Tibial artery (tissue), 4 donors: ENCODE measurements at regions not wholly inside any gene's neighbourhood (a gene's known extent, or its start where the extent isn't known, plus 50 kb on each side); places are given as distances from the start of the nearest gene placed in this dataset.

Experiments used
- DNase-seq, 2 donors: peaks; one replicate each; pipeline ENCODE4 v3.0.0-alpha.2; 2019
- H3K27ac ChIP-seq, 2 donors: fragments of 200-600 bp; sonication (generic) in 1 of 2; 1 replicate in 1 of 2; 2 replicates in 1 of 2; pipeline ENCODE4 v1.5.1; 2018 to 2019; ENCODE audit warnings: mild to moderate bottlenecking in 1 of 2
- H3K27me3 ChIP-seq, 2 donors: fragments of 200-600 bp; sonication (generic) in 1 of 2; one replicate each; pipeline versions ENCODE4 v1.5.1 to v1.6.0; 2016 to 2019
- H3K36me3 ChIP-seq, 3 donors: fragments of 200-600 bp; sonication (generic) in 2 of 3; one replicate each; pipeline ENCODE4 v1.5.1; 2016 to 2019; ENCODE audit warnings: mild to moderate bottlenecking in 2 of 3
- H3K4me1 ChIP-seq, 4 donors: fragments of 200-600 bp; sonication (generic) in 2 of 4; 1 replicate in 3 of 4; 2 replicates in 1 of 4; pipeline ENCODE4 v1.5.1; 2016 to 2019
- H3K4me3 ChIP-seq, 2 donors: fragments of 200-600 bp; sonication (generic) in 1 of 2; 1 replicate in 1 of 2; 2 replicates in 1 of 2; pipeline ENCODE4 v1.5.1; 2018 to 2019; ENCODE audit warnings: mild to moderate bottlenecking in 2 of 2
- H3K9me3 ChIP-seq, 3 donors: fragments of 200-600 bp; sonication (generic) in 1 of 3; one replicate each; pipeline ENCODE4 v1.5.1; 2016 to 2019
- CTCF ChIP-seq, 2 experiments: fragments of 200-600 bp in 1 of 2; fragments of 450-650 bp in 1 of 2; IDR thresholded peaks; one replicate each; pipeline ENCODE4 v1.5.1; 2017 to 2019; ENCODE audit warnings: antibody characterized with exemption in 2 of 2, mild to moderate bottlenecking in 1 of 2, moderate library complexity in 1 of 2
- intact Hi-C: fragments of 100-400 bp; cut with DNase I; formaldehyde crosslinking; loops from one replicate; pipeline ENCODE4 v1.15.0; 2023; ENCODE audit warnings: low total_unique reads

DNA sequence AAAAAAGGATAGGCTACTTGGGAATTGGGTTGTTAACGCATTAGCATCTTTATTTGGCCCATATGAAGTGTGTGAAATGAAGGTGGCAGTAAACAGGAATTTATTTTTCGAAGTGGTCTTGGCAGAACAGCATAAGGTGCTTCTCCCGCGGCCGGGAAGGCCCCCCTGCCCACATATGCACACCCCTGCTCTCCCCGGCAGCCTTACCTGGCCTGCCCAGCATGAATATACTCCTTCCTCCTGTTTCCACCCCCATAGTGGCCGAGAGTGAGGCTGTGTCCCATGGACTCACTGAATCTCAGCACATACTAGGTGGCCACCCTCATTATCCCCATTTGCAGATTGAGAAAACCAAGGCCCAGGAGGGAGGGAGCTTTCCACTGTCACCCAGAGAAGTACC, 54.0 kb upstream of the OLFM1 start:
- TF ChIP-seq CTCF (IDR thresholded peaks at IDR 0.05) = no peak
- DNase-seq = no peak

GRCh38 chr9:135034106-135034505, 53.4 kb upstream of the OLFM1 start:
- Histone ChIP-seq H3K9me3 (no peaks in the 10 kb centered on the region), H3K27me3 (peaks cover 0 to 63% of the 10 kb centered on the region in 2 donors), H3K36me3 (no peaks in the 10 kb centered on the region), H3K4me3 (no peak overlapping the region), H3K4me1 (no peaks in the 10 kb centered on the region), H3K27ac (no peak overlapping the region)
- no peak for TF ChIP-seq CTCF (IDR thresholded peaks at IDR 0.05)
- DNase-seq = peak in 1 of 2 donors; percentile 23
- intact Hi-C loops = no loop called here

More for the DNA sequence above, 54.0 kb upstream of the OLFM1 start:
- Histone ChIP-seq H3K27ac (no peak overlapping the region), H3K27me3 (peaks cover 0 to 57% of the 10 kb centered on the region in 2 donors), H3K4me3 (no peak overlapping the region), H3K4me1 (no peaks in the 10 kb centered on the region), H3K9me3 (no peaks in the 10 kb centered on the region), H3K36me3 (no peaks in the 10 kb centered on the region)
- intact Hi-C loops = no loop called here

DNA sequence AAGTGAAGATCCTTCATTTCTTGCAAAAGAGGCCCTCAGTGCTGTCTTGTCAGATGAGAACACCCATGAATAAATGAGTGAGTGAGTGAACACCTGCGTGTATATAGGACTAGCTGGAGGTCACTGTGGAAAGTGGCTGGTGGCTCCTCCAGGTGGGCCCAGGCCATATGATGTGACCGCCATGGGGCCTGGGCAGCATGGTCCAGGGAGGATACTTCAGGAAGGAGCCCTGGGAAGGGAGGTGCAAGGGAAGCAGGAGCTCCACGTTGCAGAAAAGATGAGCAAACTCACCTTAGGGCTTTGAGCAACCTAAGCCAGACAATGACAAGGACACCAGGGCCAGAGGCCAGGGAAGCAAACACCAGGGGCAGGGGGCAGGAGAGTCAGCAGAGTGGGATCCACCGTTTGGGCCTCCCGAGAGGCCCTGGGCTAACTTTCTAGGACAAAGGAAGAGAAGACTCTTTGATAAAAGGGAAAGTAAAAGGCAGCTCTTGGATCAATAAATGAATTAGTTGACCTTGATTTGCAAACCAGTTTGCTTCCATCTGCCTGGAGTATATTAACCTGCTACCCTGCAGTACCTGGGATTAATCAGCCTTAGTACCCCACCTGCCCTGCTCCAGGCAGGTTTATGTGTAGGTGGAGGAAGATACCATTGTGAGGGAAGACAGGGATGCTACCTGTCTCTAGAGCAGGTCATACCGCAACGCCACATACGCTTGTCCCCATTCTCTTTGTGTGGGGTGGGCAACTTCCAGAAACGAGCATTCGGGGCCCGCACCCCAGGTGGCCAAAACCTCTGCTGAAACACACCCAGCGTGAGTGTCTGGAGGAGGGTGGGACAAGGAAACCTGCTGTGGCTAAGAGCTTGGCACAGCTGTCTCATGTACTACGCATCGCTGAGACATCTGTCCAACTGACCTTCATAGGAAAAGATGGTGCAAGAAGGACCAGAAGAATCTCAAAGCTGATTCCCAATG, 51.4 kb upstream of the OLFM1 start:
- Histone ChIP-seq H3K4me3 (no peak overlapping the region), H3K27me3 (peaks cover 0 to 62% of the 10 kb centered on the region in 2 donors), H3K27ac (no peak overlapping the region), H3K9me3 (no peaks in the 10 kb centered on the region), H3K4me1 (no peaks in the 10 kb centered on the region), H3K36me3 (no peaks in the 10 kb centered on the region)
- intact Hi-C loops = no loop called here
- TF ChIP-seq CTCF (IDR thresholded peaks at IDR 0.05) = no peak
- peak in 1 of 2 donors; percentile 31 for DNase-seq

GRCh38 chr9:135036861-135037465, 50.5 kb upstream of the OLFM1 start:
- Histone ChIP-seq H3K4me3 (no peak overlapping the region), H3K27me3 (peaks cover 0 to 65% of the 10 kb centered on the region in 2 donors), H3K27ac (no peak overlapping the region), H3K9me3 (no peaks in the 10 kb centered on the region), H3K4me1 (no peaks in the 10 kb centered on the region), H3K36me3 (no peaks in the 10 kb centered on the region)
- DNase-seq = peak in 1 of 2 donors; percentile 38
- intact Hi-C loops = no loop called here
- TF ChIP-seq CTCF (IDR thresholded peaks at IDR 0.05) = no peak

GRCh38 chr9:135037521-135038250, 49.8 kb upstream of the OLFM1 start:
- peak in 1 of 2 donors; percentile 48 for DNase-seq
- intact Hi-C loops = no loop called here
- H3K4me1 ChIP-seq = no peaks in the 10 kb centered on the region
- H3K27ac ChIP-seq = no peak overlapping the region
- no peak for TF ChIP-seq CTCF (IDR thresholded peaks at IDR 0.05)
- H3K36me3 ChIP-seq = no peaks in the 10 kb centered on the region
- H3K4me3 ChIP-seq = no peak overlapping the region
- H3K27me3 ChIP-seq = peaks cover 0 to 58% of the 10 kb centered on the region in 2 donors
- no peaks in the 10 kb centered on the region for H3K9me3 ChIP-seq
